ENCODE measurements at regions not wholly inside any gene's neighbourhood (a gene's known extent, or its start where the extent isn't known, plus 50 kb on each side); places are given as distances from the start of the nearest gene placed in this dataset.
A peak's percentile ranks its signal among the peaks of the same experiment; 100 is the strongest.

GRCh38 chr6:166877906-166878305 lies 78.4 kb downstream of the RNASET2 start:
- H3K27me3 ChIP-seq: peaks cover 8% of the 10 kb centered on the region; the same call in 1 of the 2 replicates
- H3K4me1 ChIP-seq: no peaks in the 10 kb centered on the region
- H3K4me3 ChIP-seq: no peak overlapping the region
- no peaks in the 10 kb centered on the region for H3K36me3 ChIP-seq
- no peak for DNase-seq
- no peaks in the 10 kb centered on the region for H3K9me3 ChIP-seq (replicated peaks)
- H3K27ac ChIP-seq: no peak overlapping the region

- no peak for DNase-seq
- Histone ChIP-seq H3K9me3 (replicated peaks) (no peaks in the 10 kb centered on the region), H3K4me1 (no peaks in the 10 kb centered on the region), H3K27me3 (peaks cover 8% of the 10 kb centered on the region; the same call in 1 of the 2 replicates), H3K27ac (no peak overlapping the region), H3K4me3 (no peak overlapping the region), H3K36me3 (no peaks in the 10 kb centered on the region)
Observed at GRCh38 chr6:166877349-166877748, 79.0 kb downstream of the RNASET2 start.

- H3K4me3 ChIP-seq: no peak overlapping the region
- no peaks in the 10 kb centered on the region for H3K36me3 ChIP-seq
- no peak for DNase-seq
- peaks cover 30% of the 10 kb centered on the region for H3K27me3 ChIP-seq
- no peaks in the 10 kb centered on the region for H3K9me3 ChIP-seq (replicated peaks)
- no peaks in the 10 kb centered on the region for H3K4me1 ChIP-seq
- no peak overlapping the region for H3K27ac ChIP-seq
Observed at GRCh38 chr6:166872531-166873009, 83.8 kb downstream of the RNASET2 start.

GRCh38 chr6:166870602-166871208 lies 85.6 kb downstream of the RNASET2 start:
- no peaks in the 10 kb centered on the region for H3K36me3 ChIP-seq
- H3K4me1 ChIP-seq: no peaks in the 10 kb centered on the region
- H3K27me3 ChIP-seq: peaks cover 38% of the 10 kb centered on the region
- no peak overlapping the region for H3K27ac ChIP-seq
- H3K4me3 ChIP-seq: no peak overlapping the region
- DNase-seq: no peak
- H3K9me3 ChIP-seq (replicated peaks): no peaks in the 10 kb centered on the region

GRCh38 chr6:166866839-166867637 lies 89.3 kb downstream of the RNASET2 start:
- H3K36me3 ChIP-seq: no peaks in the 10 kb centered on the region
- no peaks in the 10 kb centered on the region for H3K9me3 ChIP-seq (replicated peaks)
- H3K27ac ChIP-seq: no peak overlapping the region
- H3K4me3 ChIP-seq: no peak overlapping the region
- peaks cover 47% of the 10 kb centered on the region for H3K27me3 ChIP-seq
- no peaks in the 10 kb centered on the region for H3K4me1 ChIP-seq
- no peak for DNase-seq

GRCh38 chr6:166864333-166864732 lies 92.0 kb downstream of the RNASET2 start:
- no peaks in the 10 kb centered on the region for H3K9me3 ChIP-seq (replicated peaks)
- H3K36me3 ChIP-seq: no peaks in the 10 kb centered on the region
- H3K27me3 ChIP-seq: peaks cover 48% of the 10 kb centered on the region

GRCh38 chr6:166862978-166863530 lies 93.3 kb downstream of the RNASET2 start:
- no peak for DNase-seq
- Histone ChIP-seq H3K36me3 (no peaks in the 10 kb centered on the region), H3K27ac (no peak overlapping the region), H3K9me3 (replicated peaks) (no peaks in the 10 kb centered on the region), H3K4me1 (no peaks in the 10 kb centered on the region), H3K27me3 (peaks cover 40% of the 10 kb centered on the region), H3K4me3 (peak overlapping the region; percentile 50)

More at GRCh38 chr6:166864333-166864732, 92.0 kb downstream of the RNASET2 start:
- no peaks in the 10 kb centered on the region for H3K4me1 ChIP-seq
- no peak overlapping the region for H3K4me3 ChIP-seq
- DNase-seq: no peak
- H3K27ac ChIP-seq: no peak overlapping the region

GRCh38 chr6:166862287-166862977 lies 93.9 kb downstream of the RNASET2 start:
- H3K36me3 ChIP-seq: no peaks in the 10 kb centered on the region
- no peaks in the 10 kb centered on the region for H3K4me1 ChIP-seq
- peak overlapping the region; percentile 50 for H3K4me3 ChIP-seq
- H3K27ac ChIP-seq: no peak overlapping the region
- peaks cover 40% of the 10 kb centered on the region for H3K27me3 ChIP-seq
- no peaks in the 10 kb centered on the region for H3K9me3 ChIP-seq (replicated peaks)
- peak; percentile 37 to 47 for DNase-seq

GRCh38 chr6:166861961-166862286 lies 94.4 kb downstream of the RNASET2 start:
- no peak overlapping the region for H3K27ac ChIP-seq
- DNase-seq: no peak
- H3K9me3 ChIP-seq (replicated peaks): no peaks in the 10 kb centered on the region
- H3K4me1 ChIP-seq: no peaks in the 10 kb centered on the region
- peak overlapping the region; percentile 50 for H3K4me3 ChIP-seq
- H3K36me3 ChIP-seq: no peaks in the 10 kb centered on the region
- peaks cover 36% of the 10 kb centered on the region for H3K27me3 ChIP-seq

GRCh38 chr6:166861304-166861703 lies 95.0 kb downstream of the RNASET2 start:
- Histone ChIP-seq H3K9me3 (replicated peaks) (no peaks in the 10 kb centered on the region), H3K4me3 (no peak overlapping the region), H3K36me3 (no peaks in the 10 kb centered on the region), H3K27ac (no peak overlapping the region), H3K27me3 (peaks cover 35% of the 10 kb centered on the region), H3K4me1 (no peaks in the 10 kb centered on the region)
- no peak for DNase-seq

GRCh38 chr6:166860392-166860791 lies 96.0 kb downstream of the RNASET2 start:
- no peak for DNase-seq
- Histone ChIP-seq H3K36me3 (no peaks in the 10 kb centered on the region), H3K27ac (no peak overlapping the region), H3K4me1 (no peaks in the 10 kb centered on the region), H3K9me3 (replicated peaks) (no peaks in the 10 kb centered on the region), H3K4me3 (no peak overlapping the region), H3K27me3 (peaks cover 28% of the 10 kb centered on the region)

GRCh38 chr6:166855416-166855815 lies 100.9 kb downstream of the RNASET2 start:
- no peak overlapping the region for H3K4me3 ChIP-seq
- H3K9me3 ChIP-seq (replicated peaks): no peaks in the 10 kb centered on the region
- H3K27ac ChIP-seq: no peak overlapping the region
- peaks cover 5% of the 10 kb centered on the region; the same call in 1 of the 2 replicates for H3K27me3 ChIP-seq
- no peaks in the 10 kb centered on the region for H3K36me3 ChIP-seq
- no peaks in the 10 kb centered on the region for H3K4me1 ChIP-seq
- DNase-seq: no peak

GRCh38 chr6:166853371-166854325 lies 102.7 kb downstream of the RNASET2 start:
- Histone ChIP-seq H3K4me1 (no peaks in the 10 kb centered on the region), H3K4me3 (no peak overlapping the region), H3K36me3 (no peaks in the 10 kb centered on the region), H3K27ac (no peak overlapping the region), H3K27me3 (peaks cover 2% of the 10 kb centered on the region; the same call in 1 of the 2 replicates), H3K9me3 (replicated peaks) (no peaks in the 10 kb centered on the region)
- no peak for DNase-seq

- no peaks in the 10 kb centered on the region for H3K36me3 ChIP-seq
- no peak overlapping the region for H3K27ac ChIP-seq
- no peaks in the 10 kb centered on the region for H3K4me1 ChIP-seq
- no peak for DNase-seq
- no peaks in the 10 kb centered on the region for H3K9me3 ChIP-seq (replicated peaks)
- H3K27me3 ChIP-seq: 0 out of 2 replicates have a peak, but pooled peaks cover 2% of the 10 kb centered on the region
- no peak overlapping the region for H3K4me3 ChIP-seq
Observed at GRCh38 chr6:166852451-166852975, 103.8 kb downstream of the RNASET2 start.
